PC-9 (cell line): ENCODE measurements at regions not wholly inside any gene's neighbourhood (a gene's known extent, or its start where the extent isn't known, plus 50 kb on each side); places are given as distances from the start of the nearest gene placed in this dataset.

ENCODE experiments used
- CTCF ChIP-seq: fragments of 200-600 bp; sonication (generic); conservative IDR thresholded peaks from 2 replicates; pipeline ENCODE4 v1.6.1; 2017; ENCODE audit warnings: mixed run types, antibody characterized with exemption, mild to moderate bottlenecking, moderate library complexity
- EZH2 ChIP-seq: fragments of 200-600 bp; sonication (generic); IDR thresholded peaks from 2 replicates; pipeline ENCODE4 v1.8.0; 2017; ENCODE audit warnings: antibody characterized with exemption, low read depth

- TF ChIP-seq CTCF (no peak), EZH2 (no peak)
Measured at GRCh38 chr4:152138451-152138850, 377.6 kb upstream of the GATB start.
